CD4-positive, alpha-beta T cell treated with Interleukin-17A for 1 hour (primary cell): ENCODE measurements at regions not wholly inside any gene's neighbourhood (a gene's known extent, or its start where the extent isn't known, plus 50 kb on each side); places are given as distances from the start of the nearest gene placed in this dataset.
"Not testable (repeated sequence)": the region's sequence is repeated elsewhere in the genome, so short reads cannot be mapped to it uniquely, and the experiment has no call there.

Source experiments
- DNase-seq: peaks from one replicate; pipeline ENCODE4 v3.0.0-alpha.2; 2020

DNA sequence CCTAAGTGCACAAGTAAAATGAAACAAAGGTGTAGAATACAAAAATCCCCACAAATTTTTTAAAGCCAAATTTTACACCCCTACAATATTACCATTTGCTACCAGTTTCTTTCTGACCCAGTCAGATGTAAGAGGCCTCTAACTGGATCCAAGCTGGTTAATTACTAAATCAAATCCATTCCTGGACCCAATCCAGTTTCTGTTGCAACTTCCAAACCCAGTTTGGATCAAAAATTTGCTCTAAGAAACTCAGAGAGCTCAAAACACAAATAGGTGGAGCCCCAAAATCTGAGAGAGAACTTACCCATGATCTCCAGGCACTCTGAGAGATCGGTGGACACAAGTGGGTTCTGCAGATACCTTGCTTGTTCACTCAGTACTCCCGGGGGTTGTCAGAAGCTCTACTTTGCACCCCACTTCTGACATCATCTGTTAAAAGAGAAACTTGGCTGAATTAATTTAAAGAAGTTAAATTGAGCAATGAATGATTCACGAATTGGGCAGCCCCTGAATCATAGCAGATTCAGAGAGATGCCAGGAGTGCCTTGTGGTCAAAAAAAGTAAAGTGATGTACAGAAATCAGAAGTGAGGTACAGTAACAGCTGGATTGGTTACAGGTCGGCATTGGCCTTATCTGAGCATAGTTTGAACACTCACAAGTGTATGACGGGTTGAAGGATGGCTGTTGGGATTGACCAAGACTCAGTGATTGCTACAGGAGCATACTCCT is 448.0 kb downstream of the KCNT2 start:
- no peak for DNase-seq

- DNase-seq: no peak
These were observed 452.7 kb downstream of the KCNT2 start for GRCh38 chr1:196155586-196155985.

DNA sequence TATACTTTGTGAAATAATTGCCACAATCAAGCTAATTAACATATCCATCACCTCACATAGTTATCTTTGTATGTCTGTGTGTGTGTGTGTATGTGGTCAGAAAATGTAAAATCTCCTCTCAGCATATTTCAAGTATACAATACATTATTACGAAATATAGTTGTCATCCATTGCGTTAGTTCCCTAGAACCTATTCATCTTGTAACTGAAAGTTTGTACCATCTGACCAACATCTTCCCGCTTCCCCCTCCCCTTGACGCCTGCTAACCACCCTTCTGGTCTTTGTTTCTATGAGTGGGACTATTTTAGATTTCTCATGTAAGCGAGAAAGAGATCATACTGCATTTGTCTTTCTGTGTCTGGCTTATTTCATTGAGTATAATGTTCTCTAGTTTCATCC is 455.3 kb downstream of the KCNT2 start:
- no peak for DNase-seq

GRCh38 chr1:196152086-196152485 is 456.2 kb downstream of the KCNT2 start:
- DNase-seq: no peak

DNA sequence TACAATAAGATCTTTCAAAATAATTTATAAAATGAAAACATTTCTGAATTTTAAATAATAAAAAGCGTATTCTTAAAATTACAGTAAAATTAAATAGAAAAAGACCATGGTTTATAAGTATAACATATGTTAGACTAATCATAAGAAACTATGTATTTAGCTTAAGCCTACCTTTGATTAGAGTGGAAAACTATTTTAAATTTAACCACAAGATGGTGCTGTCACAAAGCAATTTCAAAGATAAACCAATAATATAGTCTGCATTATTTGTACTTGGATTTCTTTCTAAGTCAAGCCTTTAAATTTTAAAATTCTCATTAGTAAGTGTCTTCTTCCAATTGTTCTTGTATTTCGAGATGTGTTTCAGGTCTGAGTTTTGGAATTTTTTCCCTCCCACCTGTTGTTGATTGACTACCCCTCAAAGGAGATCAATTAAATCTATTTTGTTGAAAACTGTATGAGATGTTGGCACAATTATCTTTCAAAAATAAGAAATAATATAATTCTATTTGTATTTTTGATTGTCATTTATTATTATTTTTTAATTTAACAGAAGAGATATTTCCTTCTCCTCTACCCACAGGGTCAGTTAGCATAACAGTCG is 459.8 kb downstream of the KCNT2 start:
- peak; percentile 37 for DNase-seq

GRCh38 chr1:196147530-196147929 is 460.7 kb downstream of the KCNT2 start:
- DNase-seq: no peak

DNA sequence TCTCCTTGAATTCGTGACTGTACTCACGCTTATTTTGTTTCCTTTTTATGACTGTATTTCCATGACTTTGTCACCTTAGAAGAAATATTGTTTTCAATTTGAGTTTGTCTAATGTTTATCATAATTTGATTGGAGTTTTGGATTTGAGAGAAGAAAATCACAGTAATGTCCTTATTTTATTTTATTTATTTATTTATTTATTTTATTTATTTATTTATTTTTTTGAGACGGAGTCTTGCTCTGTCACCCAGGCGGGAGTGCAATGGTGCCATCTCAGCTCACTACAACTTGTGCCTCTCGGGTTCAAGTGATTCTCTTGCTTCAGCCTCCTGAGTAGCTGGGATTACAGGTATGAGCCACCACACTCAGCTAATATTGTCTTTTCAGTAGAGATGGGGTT is 463.1 kb downstream of the KCNT2 start:
- DNase-seq: not testable (repeated sequence)

DNA sequence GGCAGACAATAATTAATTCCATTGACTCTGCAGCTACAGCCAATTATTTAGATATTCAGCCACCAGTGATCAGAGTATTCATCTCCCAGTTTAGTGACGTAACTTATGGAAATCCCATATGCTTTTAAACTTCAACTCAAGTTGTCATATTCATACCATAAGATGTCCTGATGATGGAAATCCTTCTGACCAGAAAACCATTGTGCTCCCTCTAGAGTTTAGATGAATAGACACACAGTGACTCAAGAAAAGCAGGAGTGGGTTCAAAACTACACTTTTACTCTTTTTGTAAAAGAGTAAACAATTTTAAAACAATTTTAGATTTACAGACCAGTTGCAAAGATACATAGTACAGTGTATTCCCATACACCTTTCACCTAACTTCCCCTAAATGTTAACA is 463.7 kb downstream of the KCNT2 start:
- no peak for DNase-seq

DNA sequence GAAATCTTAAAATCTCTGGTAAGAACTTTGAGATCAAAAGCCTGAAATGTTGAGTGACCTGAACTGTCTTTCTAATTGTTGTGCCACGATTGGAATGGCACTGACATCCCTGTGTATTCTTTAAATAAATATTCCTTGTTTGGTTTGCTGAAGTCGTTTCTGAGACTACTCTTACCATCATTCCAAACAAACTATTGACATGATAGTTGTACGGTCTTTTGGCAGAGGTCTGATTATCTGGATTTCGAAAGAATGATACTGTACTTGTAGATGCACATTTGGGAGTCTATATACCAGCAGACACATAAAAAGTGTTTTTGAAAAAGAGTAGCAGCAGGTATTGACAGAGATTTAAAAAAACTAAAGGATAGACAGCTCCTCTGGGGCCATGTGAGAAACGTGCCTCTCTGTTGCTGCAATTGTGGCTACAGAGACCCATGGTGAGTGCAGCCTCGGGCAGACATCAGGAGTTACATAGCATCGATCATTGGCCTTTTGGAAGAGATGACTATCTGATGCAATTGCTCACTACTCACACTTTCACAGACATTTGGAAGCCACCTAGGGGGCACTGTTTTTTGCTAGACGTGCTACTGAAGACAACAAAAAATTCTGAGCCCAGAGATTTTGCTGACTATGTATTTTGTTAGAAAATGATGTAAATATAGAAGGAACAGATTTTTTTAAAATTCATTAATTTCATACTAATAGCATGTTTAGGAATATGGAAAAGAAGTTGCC is 464.5 kb downstream of the KCNT2 start:
- no peak for DNase-seq

GRCh38 chr1:196142111-196142640 is 466.1 kb downstream of the KCNT2 start:
- DNase-seq: no peak

GRCh38 chr1:196136396-196136795 is 471.8 kb downstream of the KCNT2 start:
- DNase-seq: no peak

GRCh38 chr1:196131691-196132090 is 476.5 kb downstream of the KCNT2 start:
- no peak for DNase-seq

- DNase-seq: no peak
These were observed 479.4 kb downstream of the KCNT2 start for GRCh38 chr1:196128835-196129234.

GRCh38 chr1:196121181-196121580 is 487.1 kb downstream of the KCNT2 start:
- DNase-seq: no peak

DNA sequence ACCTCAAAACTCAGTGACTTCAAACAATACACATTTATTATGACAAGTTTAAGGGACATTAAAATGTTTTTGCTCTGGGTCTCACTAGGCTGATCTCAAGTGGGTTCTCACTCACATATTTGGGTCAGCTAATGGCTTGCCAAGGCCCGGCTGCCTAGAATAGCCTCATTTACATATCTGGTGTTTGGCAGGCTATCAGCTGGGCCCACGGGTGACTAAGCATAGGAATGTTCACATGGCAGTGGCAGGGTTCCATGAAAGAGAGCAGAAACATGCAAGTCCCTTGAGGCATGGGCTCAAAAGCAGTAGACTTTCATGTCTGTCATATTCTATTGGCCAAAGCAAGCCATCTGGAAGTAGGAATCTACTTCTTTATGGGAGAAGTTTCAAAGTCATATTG is 492.6 kb downstream of the KCNT2 start:
- DNase-seq: no peak

- DNase-seq: no peak
These were observed 494.0 kb downstream of the KCNT2 start for GRCh38 chr1:196114193-196114592.

DNA sequence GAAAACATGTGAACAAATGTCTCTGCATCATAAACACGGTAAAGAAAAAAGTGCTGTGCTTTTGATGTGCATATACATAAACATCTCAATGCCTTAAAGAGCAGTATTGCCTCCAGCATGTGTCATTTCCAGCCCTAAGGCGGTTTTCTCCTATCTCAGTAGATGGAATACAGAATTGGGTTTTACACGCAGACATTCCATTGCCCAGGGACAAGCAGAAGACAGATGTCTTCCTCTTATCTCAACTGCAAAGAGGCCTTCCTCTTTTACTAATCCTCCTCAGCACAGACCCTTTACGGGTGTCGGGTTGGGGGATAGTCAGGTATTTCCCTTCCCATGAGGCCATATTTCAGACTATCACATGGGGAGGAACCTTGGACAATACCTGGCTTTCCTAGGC is 499.2 kb downstream of the KCNT2 start:
- not testable (repeated sequence) for DNase-seq

- DNase-seq: no peak
These were observed 502.3 kb downstream of the KCNT2 start for GRCh38 chr1:196105901-196106300.

GRCh38 chr1:196102826-196103225 is 505.4 kb downstream of the KCNT2 start:
- no peak for DNase-seq

DNA sequence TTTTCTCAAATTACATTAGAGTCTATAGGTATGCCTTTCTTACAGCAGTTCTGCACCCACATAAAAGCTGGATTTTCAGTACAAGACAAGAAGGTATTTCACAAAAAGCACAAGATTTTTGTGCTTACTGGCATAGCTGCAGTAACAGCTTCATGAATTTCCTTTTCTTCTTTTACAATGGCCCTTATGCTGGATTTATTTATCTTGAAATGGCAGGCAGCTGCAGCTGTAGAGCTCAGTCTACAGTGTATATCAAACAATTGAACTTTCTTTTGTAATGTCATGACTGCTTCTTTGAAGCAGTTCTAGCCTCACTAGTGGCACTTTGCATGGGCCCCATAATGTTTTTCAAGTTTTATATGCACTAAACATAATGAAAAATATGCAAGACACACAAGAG is 510.2 kb downstream of the KCNT2 start:
- no peak for DNase-seq

- no peak for DNase-seq
These were observed 513.4 kb downstream of the KCNT2 start for GRCh38 chr1:196094821-196095220.

DNA sequence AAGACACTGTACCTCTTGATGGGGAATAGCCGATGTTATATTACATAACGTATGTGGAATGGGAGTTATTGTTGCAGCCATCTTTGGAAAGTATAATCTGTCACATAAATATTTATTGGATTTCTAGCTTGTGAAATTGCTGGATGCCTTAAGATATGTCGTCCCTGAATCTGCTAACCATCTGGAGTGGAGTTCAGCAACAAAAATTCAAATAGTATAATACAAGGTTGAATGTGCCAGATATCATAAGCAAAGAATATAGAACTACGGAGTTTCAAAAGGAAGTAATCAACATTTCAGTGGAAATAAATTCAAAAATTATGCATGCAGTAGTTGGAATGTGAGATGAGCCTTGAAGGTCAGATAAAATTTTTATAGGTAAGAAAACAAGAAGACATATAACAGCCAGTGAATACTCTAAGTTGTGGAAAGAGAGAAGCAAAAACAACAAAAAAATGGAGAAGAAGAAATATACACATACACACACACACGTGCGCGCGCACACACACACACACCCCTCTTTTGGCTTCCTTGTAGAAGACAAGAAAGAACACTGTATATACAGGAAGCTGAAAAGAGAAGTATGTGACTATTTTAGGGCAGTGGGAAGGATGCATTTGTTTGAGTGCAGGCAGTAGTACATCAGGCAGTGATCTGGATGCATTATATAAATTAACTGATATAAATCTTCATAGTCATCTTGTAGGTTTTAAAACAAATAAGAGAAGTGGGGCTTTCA is 516.7 kb downstream of the KCNT2 start:
- no peak for DNase-seq

GRCh38 chr1:196090226-196090625 is 518.0 kb downstream of the KCNT2 start:
- no peak for DNase-seq
